CD14-positive monocyte (primary cell): ENCODE measurements at regions not wholly inside any gene's neighbourhood (a gene's known extent, or its start where the extent isn't known, plus 50 kb on each side); places are given as distances from the start of the nearest gene placed in this dataset.

Experiments used
- DNase-seq, 3 donors: peaks; one replicate each; pipeline ENCODE4 v3.0.0-alpha.2; 2011 to 2022
- H2AFZ ChIP-seq: 2 replicates; pipeline ENCODE4 v1.6.0; 2012; ENCODE audit warnings: mild to moderate bottlenecking, low read depth, low read length, inconsistent platforms; ENCODE audit not compliant: insufficient read depth, poor library complexity, severe bottlenecking
- H3K27ac ChIP-seq, 2 donors: 1 replicate in 1 of 2; 2 replicates in 1 of 2; pipeline ENCODE4 v1.5.1; 2012 to 2013; ENCODE audit warnings: low read length in 2 of 2, control low read depth in 1 of 2, inconsistent platforms in 1 of 2, low read depth in 1 of 2, mild to moderate bottlenecking in 1 of 2
- H3K27me3 ChIP-seq, 2 donors: one replicate each; pipeline versions ENCODE4 v1.6.0 to v1.6.1; 2011 to 2013; ENCODE audit warnings: low read length in 2 of 2; ENCODE audit not compliant: control insufficient read depth in 2 of 2, insufficient read depth in 2 of 2
- H3K36me3 ChIP-seq, 2 donors: replicated peaks in 1 of 2; 1 replicate in 1 of 2; 2 replicates in 1 of 2; pipeline versions ENCODE4 v1.5.1 to v1.6.1; 2012 to 2013; ENCODE audit warnings: low read length in 2 of 2, control low read depth in 1 of 2, inconsistent platforms in 1 of 2, mild to moderate bottlenecking in 1 of 2; ENCODE audit not compliant: insufficient read depth in 2 of 2, control insufficient read depth in 1 of 2
- H3K4me1 ChIP-seq, 2 donors: 1 replicate in 1 of 2; 2 replicates in 1 of 2; pipeline versions ENCODE4 v1.5.1 to v1.6.1; 2012 to 2013; ENCODE audit warnings: low read length in 2 of 2, control low read depth in 1 of 2, inconsistent platforms in 1 of 2, mild to moderate bottlenecking in 1 of 2, moderate library complexity in 1 of 2; ENCODE audit not compliant: insufficient read depth in 2 of 2, control insufficient read depth in 1 of 2
- H3K4me2 ChIP-seq: replicated peaks from 2 replicates; pipeline ENCODE3; 2012; ENCODE audit warnings: low read length, moderate library complexity, mild to moderate bottlenecking; ENCODE audit not compliant: poor library complexity, severe bottlenecking; ENCODE audit errors: extremely low read depth
- H3K4me3 ChIP-seq, 3 experiments: fragments of 200-600 bp in 1 of 3; sonication (generic) in 1 of 3; replicated peaks in 1 of 3; 1 replicate in 2 of 3; 2 replicates in 1 of 3; pipeline ENCODE4 v1.5.1; 2011 to 2013; ENCODE audit warnings: low read length in 3 of 3, mild to moderate bottlenecking in 3 of 3, control low read depth in 2 of 3, low read depth in 2 of 3, inconsistent platforms in 1 of 3, moderate library complexity in 1 of 3
- H3K79me2 ChIP-seq: 2 replicates; pipeline ENCODE4 v1.6.0; 2012; ENCODE audit warnings: mild to moderate bottlenecking, control low read depth, inconsistent platforms, low read length, moderate library complexity; ENCODE audit not compliant: insufficient read depth
- H3K9ac ChIP-seq: 2 replicates; pipeline ENCODE4 v1.6.0; 2017; ENCODE audit warnings: low read length, mild to moderate bottlenecking; ENCODE audit not compliant: insufficient read depth, poor library complexity, severe bottlenecking
- H3K9me3 ChIP-seq, 2 donors: replicated peaks in 1 of 2; 1 replicate in 1 of 2; 2 replicates in 1 of 2; pipeline versions ENCODE4 v1.5.1 to v1.6.1; 2012 to 2013; ENCODE audit warnings: low read length in 2 of 2, control low read depth in 1 of 2; ENCODE audit not compliant: control insufficient read depth in 1 of 2, insufficient read depth in 1 of 2
- H4K20me1 ChIP-seq: 2 replicates; pipeline ENCODE4 v1.6.0; 2012; ENCODE audit warnings: mild to moderate bottlenecking, low read length, control low read depth, moderate library complexity; ENCODE audit not compliant: insufficient read depth
- H3K27ac Mint-ChIP-seq, 7 donors: one replicate each; pipeline ENCODE4 v1.8.0; 2020; ENCODE audit warnings: mild to moderate bottlenecking in 7 of 7, mixed read lengths in 7 of 7, moderate library complexity in 6 of 7, inconsistent platforms in 2 of 7
- H3K27me3 Mint-ChIP-seq, 3 donors: one replicate each; pipeline ENCODE4 v1.8.0; 2021 to 2022; ENCODE audit warnings: low read depth in 3 of 3, mild to moderate bottlenecking in 3 of 3, mixed read lengths in 3 of 3, moderate library complexity in 3 of 3, inconsistent platforms in 1 of 3
- H3K36me3 Mint-ChIP-seq, 2 donors: one replicate each; pipeline ENCODE4 v1.8.0; 2020; ENCODE audit warnings: mixed read lengths in 2 of 2, inconsistent platforms in 1 of 2, mild to moderate bottlenecking in 1 of 2
- H3K4me1 Mint-ChIP-seq: one replicate; pipeline ENCODE4 v1.8.0; 2020; ENCODE audit warnings: mild to moderate bottlenecking, mixed read lengths
- H3K4me3 Mint-ChIP-seq, 2 donors: one replicate each; pipeline ENCODE4 v1.8.0; 2020; ENCODE audit warnings: mild to moderate bottlenecking in 2 of 2, mixed read lengths in 2 of 2, moderate library complexity in 1 of 2
- H3K9me3 Mint-ChIP-seq, 7 donors: one replicate each; pipeline ENCODE4 v1.8.0; 2020 to 2022; ENCODE audit warnings: mixed read lengths in 7 of 7, mild to moderate bottlenecking in 6 of 7, moderate library complexity in 6 of 7, inconsistent platforms in 2 of 7
- CTCF ChIP-seq: fragments of 200-600 bp; IDR thresholded peaks from one replicate; pipeline ENCODE4 v1.8.0; 2022; ENCODE audit warnings: antibody characterized with exemption, mild to moderate bottlenecking
- WGBS: methylation state at CpG from one replicate; pipeline ENCODE4 v1.1.5; 2013; ENCODE audit warnings: missing lambda C conversion rate; ENCODE audit not compliant: insufficient coverage; 5-methylcytosine and 5-hydroxymethylcytosine counted together
- intact Hi-C, 2 donors: fragments of 100-400 bp; cut with micrococcal nuclease; formaldehyde crosslinking; loops; one replicate each; pipeline versions ENCODE4 v1.15.0 to v1.15.1; 2023

GRCh38 chr1:101088431-101088830 lies 62.8 kb upstream of the DPH5 start:
- no peak overlapping the region for H3K27ac Mint-ChIP-seq
- no CpG with 5 or more reads among the region's 1 CpG for WGBS

DNA sequence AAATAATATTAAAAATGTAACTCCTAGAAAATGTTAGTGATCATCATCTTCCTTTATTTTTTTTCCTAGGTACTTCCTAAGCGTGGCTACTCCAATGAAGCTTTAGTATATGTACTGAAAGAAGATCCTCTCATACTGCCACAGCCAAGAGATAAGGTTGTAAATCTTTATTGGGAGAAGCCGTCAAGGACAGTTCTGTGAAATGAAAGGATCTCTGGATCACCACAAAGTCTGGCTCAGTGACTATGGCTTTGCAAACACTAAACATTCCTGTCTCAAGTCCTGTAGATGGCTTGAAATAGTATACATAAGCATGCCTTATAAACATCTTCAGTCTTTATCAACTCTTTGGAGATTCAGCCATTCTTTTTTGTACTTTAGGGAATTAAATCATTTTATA lies 61.2 kb upstream of the DPH5 start:
- H3K9me3 ChIP-seq = no peaks in the 10 kb centered on the region
- WGBS = no CpG with 5 or more reads among the region's 2 CpGs
- H3K27ac ChIP-seq = no peak overlapping the region
- H3K9ac ChIP-seq = no peak overlapping the region
- no peak for DNase-seq
- no peaks in the 10 kb centered on the region for H3K36me3 ChIP-seq
- no peak overlapping the region for H3K4me3 ChIP-seq
- no peak overlapping the region for H2AFZ ChIP-seq
- no peak overlapping the region for H3K4me2 ChIP-seq
- Mint-ChIP-seq H3K36me3 (peaks cover 0 to 2% of the 10 kb centered on the region in 2 donors), H3K4me1 (no peaks in the 10 kb centered on the region), H3K27ac (no peak overlapping the region), H3K4me3 (no peak overlapping the region), H3K9me3 (no peaks in the 10 kb centered on the region), H3K27me3 (peaks cover 0 to 1% (median 0%) of the 10 kb centered on the region in 3 donors)
- H3K4me1 ChIP-seq = no peaks in the 10 kb centered on the region
- H3K79me2 ChIP-seq = no peaks in the 10 kb centered on the region
- H4K20me1 ChIP-seq = no peaks in the 10 kb centered on the region
- TF ChIP-seq CTCF = no peak
- intact Hi-C loops = no loop called here
- no peaks in the 10 kb centered on the region for H3K27me3 ChIP-seq

More at GRCh38 chr1:101088431-101088830, 62.8 kb upstream of the DPH5 start:
- Mint-ChIP-seq H3K9me3 (peaks cover 0 to 5% (median 0%) of the 10 kb centered on the region in 7 donors), H3K27me3 (peaks cover 0 to 1% (median 0%) of the 10 kb centered on the region in 3 donors), H3K4me1 (no peaks in the 10 kb centered on the region), H3K4me3 (no peak overlapping the region), H3K36me3 (peaks cover 0 to 2% of the 10 kb centered on the region in 2 donors)
- Histone ChIP-seq H3K9ac (no peak overlapping the region), H2AFZ (no peak overlapping the region), H3K79me2 (no peaks in the 10 kb centered on the region), H3K27me3 (no peaks in the 10 kb centered on the region), H4K20me1 (no peaks in the 10 kb centered on the region), H3K27ac (no peak overlapping the region), H3K4me2 (no peak overlapping the region), H3K9me3 (no peaks in the 10 kb centered on the region), H3K4me3 (no peak overlapping the region), H3K36me3 (no peaks in the 10 kb centered on the region), H3K4me1 (no peaks in the 10 kb centered on the region)
- no peak for TF ChIP-seq CTCF
- no peak for DNase-seq
- intact Hi-C loops = no loop called here
